ENCODE measurements at regions not wholly inside any gene's neighbourhood (a gene's known extent, or its start where the extent isn't known, plus 50 kb on each side); places are given as distances from the start of the nearest gene placed in this dataset.

GRCh38 chr15:36400936-36401585, 178.4 kb upstream of the CDIN1 start:
- TF ChIP-seq CTCF (IDR thresholded peaks at IDR 0.05) (no peak), EZH2 (IDR thresholded peaks at IDR 0.05; ENCODE audit: borderline replicate concordance, insufficient read depth, low read depth, low read length, poor library complexity, severe bottlenecking) (no peak)
